NCI-H748 (cell line): ENCODE measurements at regions not wholly inside any gene's neighbourhood (a gene's known extent, or its start where the extent isn't known, plus 50 kb on each side); places are given as distances from the start of the nearest gene placed in this dataset.
"Not testable (repeated sequence)": the region's sequence is repeated elsewhere in the genome, so short reads cannot be mapped to it uniquely, and the experiment has no call there.

Source experiments
- DNase-seq: peaks from one replicate; lab custom pipeline; 2025; ENCODE audit not compliant: unreplicated experiment; lab: John Stamatoyannopoulos, UW

- DNase-seq, result not testable (repeated sequence)
Observed at GRCh38 chr20:40889266-40889665, 139.4 kb upstream of the TOP1 start.

- no peak for DNase-seq
Observed at GRCh38 chr20:40890181-40890580, 138.4 kb upstream of the TOP1 start.

- no peak for DNase-seq
Observed at GRCh38 chr20:40890635-40891034, 138.0 kb upstream of the TOP1 start.

- no peak for DNase-seq
Observed at GRCh38 chr20:40891351-40891750, 137.3 kb upstream of the TOP1 start.

- no peak for DNase-seq
Observed at GRCh38 chr20:40892642-40893041, 136.0 kb upstream of the TOP1 start.

- no peak for DNase-seq
Observed at GRCh38 chr20:40893610-40894236, 134.9 kb upstream of the TOP1 start.

GRCh38 chr20:40894237-40894630, 134.4 kb upstream of the TOP1 start:
- DNase-seq, result no peak

GRCh38 chr20:40895182-40895581, 133.4 kb upstream of the TOP1 start:
- DNase-seq, result no peak

GRCh38 chr20:40896814-40897700, 131.6 kb upstream of the TOP1 start:
- DNase-seq, result no peak

GRCh38 chr20:40899344-40899743, 129.3 kb upstream of the TOP1 start:
- DNase-seq, result no peak

GRCh38 chr20:40900666-40901215, 127.9 kb upstream of the TOP1 start:
- no peak for DNase-seq

GRCh38 chr20:40902661-40903060, 126.0 kb upstream of the TOP1 start:
- no peak for DNase-seq

- no peak for DNase-seq
Observed at GRCh38 chr20:40908309-40908708, 120.3 kb upstream of the TOP1 start.

GRCh38 chr20:40909489-40909888, 119.1 kb upstream of the TOP1 start:
- DNase-seq, result not testable (repeated sequence)

- DNase-seq, result not testable (repeated sequence)
Observed at GRCh38 chr20:40910436-40910835, 118.2 kb upstream of the TOP1 start.

- not testable (repeated sequence) for DNase-seq
Observed at GRCh38 chr20:40911152-40911551, 117.5 kb upstream of the TOP1 start.

GRCh38 chr20:40913224-40914185, 115.1 kb upstream of the TOP1 start:
- DNase-seq, result no peak

GRCh38 chr20:40915756-40916155, 112.9 kb upstream of the TOP1 start:
- DNase-seq, result no peak

GRCh38 chr20:40916276-40916675, 112.3 kb upstream of the TOP1 start:
- DNase-seq, result no peak

- no peak for DNase-seq
Observed at GRCh38 chr20:40920291-40920690, 108.3 kb upstream of the TOP1 start.

GRCh38 chr20:40922865-40923264, 105.8 kb upstream of the TOP1 start:
- no peak for DNase-seq
